ENCODE measurements at regions not wholly inside any gene's neighbourhood (a gene's known extent, or its start where the extent isn't known, plus 50 kb on each side); places are given as distances from the start of the nearest gene placed in this dataset.

DNA sequence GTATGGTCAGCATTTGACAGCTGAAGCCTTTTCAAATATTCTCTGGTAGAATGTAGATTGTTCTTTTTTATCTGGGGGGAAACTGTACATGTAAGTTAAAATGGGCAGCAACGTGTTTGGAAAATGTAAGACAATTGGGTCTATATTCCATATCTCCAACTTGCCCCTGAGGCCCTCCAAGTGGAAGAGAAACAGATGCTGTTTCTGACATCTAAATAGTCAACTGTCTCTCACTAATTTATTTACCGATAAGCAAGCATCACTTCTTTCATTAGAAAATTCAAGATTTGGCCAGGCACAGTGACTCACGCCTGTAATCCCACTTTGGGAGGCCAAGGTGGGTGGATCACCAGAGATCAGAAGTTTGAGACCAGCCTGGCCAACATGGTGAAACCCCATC, 120.2 kb upstream of the TBCA start:
- Histone ChIP-seq H2BK5ac (ENCODE audit: low read depth, low read length, poor library complexity, severe bottlenecking) (no peak overlapping the region), H3K4me2 (ENCODE audit: low read depth, low read length) (no peak overlapping the region), H3K36me3 (ENCODE audit: control insufficient read depth, insufficient read depth, low read length) (no peaks in the 10 kb centered on the region), H3K9me3 (ENCODE audit: control insufficient read depth, insufficient read depth, low read length) (no peaks in the 10 kb centered on the region), H4K5ac (ENCODE audit: low read depth, low read length) (no peak overlapping the region), H3K14ac (replicated peaks; ENCODE audit: low read depth, low read length) (no peak overlapping the region), H2AK9ac (replicated peaks; ENCODE audit: low read depth, low read length, poor library complexity) (no peak overlapping the region), H2BK120ac (ENCODE audit: low read depth, low read length) (no peak overlapping the region), H3K27me3 (ENCODE audit: control insufficient read depth, insufficient read depth, low read length) (no peaks in the 10 kb centered on the region), H3K4me3 (ENCODE audit: insufficient read depth, low read depth, low read length) (no peak overlapping the region), H3K18ac (ENCODE audit: low read depth, low read length) (no peak overlapping the region), H4K8ac (ENCODE audit: low read depth in 2 of 2, low read length in 2 of 2) (no peak overlapping the region), H3K56ac (ENCODE audit: extremely low read depth, insufficient read depth, low read length) (no peak overlapping the region), H4K20me1 (ENCODE audit: insufficient read depth, low read length) (no peaks in the 10 kb centered on the region), H3K9ac (ENCODE audit: low read depth, low read length) (no peak overlapping the region), H3K9me1 (ENCODE audit: insufficient read depth, low read length) (peaks cover 8% of the 10 kb centered on the region; the same call in 1 of the 2 replicates), H2BK20ac (ENCODE audit: low read depth, low read length) (no peak overlapping the region), H2AK5ac (ENCODE audit: low read depth, low read length) (no peak overlapping the region), H3K4ac (ENCODE audit: low read depth, low read length) (no peak overlapping the region), H2AFZ (replicated peaks; ENCODE audit: low read length, poor library complexity) (no peak overlapping the region), H3K79me1 (ENCODE audit: low read depth in 1 of 2, low read length in 2 of 2) (no peaks in the 10 kb centered on the region), H2BK15ac (ENCODE audit: low read depth, low read length) (no peak overlapping the region), H3K23ac (ENCODE audit: low read depth, low read length) (no peak overlapping the region), H4K91ac (ENCODE audit: insufficient read depth, low read depth, low read length) (no peak overlapping the region), H3K27ac (ENCODE audit: insufficient read depth, low read length) (no peak overlapping the region), H3K4me1 (ENCODE audit: control insufficient read depth, insufficient read depth, low read length) (peaks cover 12% of the 10 kb centered on the region)
- ChIA-PET POLR2A (ENCODE audit: unreplicated experiment) (no interaction called here), CTCF (interaction anchor here (1.0 kb wide), 1 partner anchor 8 kb away, joined by 4 read pairs; no protein-coding TSS in a partner anchor)
- no TSS peak for BruUV-seq (replicated peaks)
- DNase-seq (no peak), ATAC-seq (ENCODE audit: low read depth) (no peak)
- dilution Hi-C loops (cut with HindIII; ENCODE audit: low sequenced_read_pairs, unreplicated experiment), result no loop called here
- in situ Hi-C loops (cut with MboI; ENCODE audit: low sequenced_read_pairs), result no loop called here
- intact Hi-C loops (cut with micrococcal nuclease), result no loop called here
- TF ChIP-seq SMC3 (IDR thresholded peaks at IDR 0.05; ENCODE audit: low read depth, low read length) (no peak), MAZ (IDR thresholded peaks at IDR 0.05; ENCODE audit: borderline replicate concordance, low read depth, low read length) (no peak), CHD1 (IDR thresholded peaks at IDR 0.05; ENCODE audit: low read depth, low read length) (no peak), BHLHE40 (IDR thresholded peaks at IDR 0.05; ENCODE audit: low read depth, low read length) (no peak), RCOR1 (IDR thresholded peaks at IDR 0.05; ENCODE audit: insufficient replicate concordance, low read length) (no peak), CEBPB (IDR thresholded peaks at IDR 0.05; ENCODE audit: low read depth, low read length) (no peak), NFE2L2 (IDR thresholded peaks at IDR 0.05; ENCODE audit: low read depth, low read length) (no peak), FOS (IDR thresholded peaks at IDR 0.05; ENCODE audit: low read depth, low read length) (no peak), MAFK (IDR thresholded peaks at IDR 0.05; ENCODE audit: low read depth, low read length) (no peak), RFX5 (IDR thresholded peaks at IDR 0.05; ENCODE audit: low read depth, low read length) (no peak), MXI1 (IDR thresholded peaks at IDR 0.05; ENCODE audit: borderline replicate concordance, low read depth, low read length) (no peak), RAD21 (IDR thresholded peaks at IDR 0.05; ENCODE audit: low read length) (no peak), POLR2A (IDR thresholded peaks at IDR 0.05; ENCODE audit: low read depth, low read length) (no peak), ELK1 (IDR thresholded peaks at IDR 0.05; ENCODE audit: borderline replicate concordance, low read depth, low read length) (no peak)
- TF ChIP-seq, protein P1, sequence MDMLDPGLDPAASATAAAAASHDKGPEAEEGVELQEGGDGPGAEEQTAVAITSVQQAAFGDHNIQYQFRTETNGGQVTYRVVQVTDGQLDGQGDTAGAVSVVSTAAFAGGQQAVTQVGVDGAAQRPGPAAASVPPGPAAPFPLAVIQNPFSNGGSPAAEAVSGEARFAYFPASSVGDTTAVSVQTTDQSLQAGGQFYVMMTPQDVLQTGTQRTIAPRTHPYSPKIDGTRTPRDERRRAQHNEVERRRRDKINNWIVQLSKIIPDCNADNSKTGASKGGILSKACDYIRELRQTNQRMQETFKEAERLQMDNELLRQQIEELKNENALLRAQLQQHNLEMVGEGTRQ (IDR thresholded peaks at IDR 0.05; ENCODE audit: low read depth, low read length), result no peak
- TF ChIP-seq, protein P2, sequence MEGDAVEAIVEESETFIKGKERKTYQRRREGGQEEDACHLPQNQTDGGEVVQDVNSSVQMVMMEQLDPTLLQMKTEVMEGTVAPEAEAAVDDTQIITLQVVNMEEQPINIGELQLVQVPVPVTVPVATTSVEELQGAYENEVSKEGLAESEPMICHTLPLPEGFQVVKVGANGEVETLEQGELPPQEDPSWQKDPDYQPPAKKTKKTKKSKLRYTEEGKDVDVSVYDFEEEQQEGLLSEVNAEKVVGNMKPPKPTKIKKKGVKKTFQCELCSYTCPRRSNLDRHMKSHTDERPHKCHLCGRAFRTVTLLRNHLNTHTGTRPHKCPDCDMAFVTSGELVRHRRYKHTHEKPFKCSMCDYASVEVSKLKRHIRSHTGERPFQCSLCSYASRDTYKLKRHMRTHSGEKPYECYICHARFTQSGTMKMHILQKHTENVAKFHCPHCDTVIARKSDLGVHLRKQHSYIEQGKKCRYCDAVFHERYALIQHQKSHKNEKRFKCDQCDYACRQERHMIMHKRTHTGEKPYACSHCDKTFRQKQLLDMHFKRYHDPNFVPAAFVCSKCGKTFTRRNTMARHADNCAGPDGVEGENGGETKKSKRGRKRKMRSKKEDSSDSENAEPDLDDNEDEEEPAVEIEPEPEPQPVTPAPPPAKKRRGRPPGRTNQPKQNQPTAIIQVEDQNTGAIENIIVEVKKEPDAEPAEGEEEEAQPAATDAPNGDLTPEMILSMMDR (conservative IDR thresholded peaks at IDR 0.05; ENCODE audit: low read depth, low read length), result no peak
- no CpG with 5 or more reads among the region's 3 CpGs for WGBS, 2 experiments (ENCODE audit: extremely low coverage in 2 of 2, insufficient read length in 1 of 2)

All from IMR-90 (cell line).